ENCODE measurements at regions not wholly inside any gene's neighbourhood (a gene's known extent, or its start where the extent isn't known, plus 50 kb on each side); places are given as distances from the start of the nearest gene placed in this dataset.

GRCh38 chr12:13582421-13582820 is 385.9 kb downstream of the EMP1 start:
- no peak for TF ChIP-seq POLR2A (IDR thresholded peaks at IDR 0.05; ENCODE audit: low read length)
- no peak for TF ChIP-seq GATA1 (IDR thresholded peaks at IDR 0.05; ENCODE audit: low read depth, low read length)

Measured in erythroblast (primary cell).